ENCODE measurements at regions not wholly inside any gene's neighbourhood (a gene's known extent, or its start where the extent isn't known, plus 50 kb on each side); places are given as distances from the start of the nearest gene placed in this dataset.

DNA sequence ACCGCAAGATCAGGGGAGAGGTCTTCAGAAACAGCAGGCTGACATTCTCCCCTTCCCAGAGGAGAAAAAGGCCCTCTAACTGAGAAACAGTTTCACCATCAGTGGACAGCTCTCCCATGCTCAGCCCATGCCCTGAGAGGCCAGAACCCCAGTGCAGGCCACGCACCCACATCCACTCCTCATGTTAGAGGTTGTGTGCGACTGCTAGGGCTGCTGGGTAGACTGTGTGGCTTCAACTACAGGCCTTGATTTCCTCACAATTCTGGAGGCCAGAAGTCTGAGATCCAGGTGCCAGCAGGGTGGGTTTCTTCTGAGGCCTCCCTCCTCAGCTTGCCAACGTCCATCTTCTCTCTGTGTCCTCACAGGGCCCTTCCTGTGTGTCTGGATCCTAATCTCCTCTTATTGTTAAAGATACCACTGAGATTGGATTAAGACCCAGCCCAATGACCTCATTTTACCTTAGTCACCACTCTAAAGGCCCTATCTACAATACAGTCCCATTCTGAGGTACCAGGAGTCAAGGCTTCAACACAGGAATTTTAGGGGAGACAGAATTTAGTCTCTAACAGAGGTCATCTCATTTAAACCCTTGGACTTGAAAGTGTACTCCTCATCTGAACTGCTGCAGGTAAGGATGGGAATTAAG is 67.7 kb upstream of the CD93 start (continued):
- TF ChIP-seq CHAMP1 (IDR thresholded peaks at IDR 0.05) (no peak), BRD9 (IDR thresholded peaks at IDR 0.05; ENCODE audit: low read depth, partially characterized antibody) (peak; percentile 17), NFE2L1 (tag; IDR thresholded peaks at IDR 0.05; ENCODE audit: borderline replicate concordance, low read depth) (no peak), DACH1 (IDR thresholded peaks at IDR 0.05; ENCODE audit: partially characterized antibody) (no peak), JUNB (CRISPR knock-in tag; conservative IDR thresholded peaks at IDR 0.05) (no peak), PHTF2 (CRISPR knock-in tag; IDR thresholded peaks at IDR 0.05) (no peak), MTA1 (IDR thresholded peaks at IDR 0.05; ENCODE audit: borderline replicate concordance) (no peak), TSC22D4 (tag; IDR thresholded peaks at IDR 0.05) (no peak), E2F3 (CRISPR knock-in tag; IDR thresholded peaks at IDR 0.05) (no peak), ELF4 (CRISPR knock-in tag; IDR thresholded peaks at IDR 0.05) (no peak), CREB3 (tag; conservative IDR thresholded peaks at IDR 0.05; ENCODE audit: low read depth) (peak; percentile 72; the same call in 1 of the 2 replicates), MTA3 (IDR thresholded peaks at IDR 0.05; ENCODE audit: borderline replicate concordance) (no peak), ZNF146 (CRISPR knock-in tag; IDR thresholded peaks at IDR 0.05; ENCODE audit: unreplicated experiment) (no peak), SRF (CRISPR knock-in tag; IDR thresholded peaks at IDR 0.05) (no peak), PHF8 (IDR thresholded peaks at IDR 0.05; ENCODE audit: borderline replicate concordance, low read length) (no peak), CAMTA2 (CRISPR knock-in tag; conservative IDR thresholded peaks at IDR 0.05) (no peak), RBM22 (IDR thresholded peaks at IDR 0.05; ENCODE audit: low read depth, low read length, poor library complexity, severe bottlenecking) (no peak), THRB (CRISPR knock-in tag; conservative IDR thresholded peaks at IDR 0.05) (0 out of 2 replicates have a peak, but pooled peaks have one; percentile 42)
- TF ChIP-seq, protein P1, sequence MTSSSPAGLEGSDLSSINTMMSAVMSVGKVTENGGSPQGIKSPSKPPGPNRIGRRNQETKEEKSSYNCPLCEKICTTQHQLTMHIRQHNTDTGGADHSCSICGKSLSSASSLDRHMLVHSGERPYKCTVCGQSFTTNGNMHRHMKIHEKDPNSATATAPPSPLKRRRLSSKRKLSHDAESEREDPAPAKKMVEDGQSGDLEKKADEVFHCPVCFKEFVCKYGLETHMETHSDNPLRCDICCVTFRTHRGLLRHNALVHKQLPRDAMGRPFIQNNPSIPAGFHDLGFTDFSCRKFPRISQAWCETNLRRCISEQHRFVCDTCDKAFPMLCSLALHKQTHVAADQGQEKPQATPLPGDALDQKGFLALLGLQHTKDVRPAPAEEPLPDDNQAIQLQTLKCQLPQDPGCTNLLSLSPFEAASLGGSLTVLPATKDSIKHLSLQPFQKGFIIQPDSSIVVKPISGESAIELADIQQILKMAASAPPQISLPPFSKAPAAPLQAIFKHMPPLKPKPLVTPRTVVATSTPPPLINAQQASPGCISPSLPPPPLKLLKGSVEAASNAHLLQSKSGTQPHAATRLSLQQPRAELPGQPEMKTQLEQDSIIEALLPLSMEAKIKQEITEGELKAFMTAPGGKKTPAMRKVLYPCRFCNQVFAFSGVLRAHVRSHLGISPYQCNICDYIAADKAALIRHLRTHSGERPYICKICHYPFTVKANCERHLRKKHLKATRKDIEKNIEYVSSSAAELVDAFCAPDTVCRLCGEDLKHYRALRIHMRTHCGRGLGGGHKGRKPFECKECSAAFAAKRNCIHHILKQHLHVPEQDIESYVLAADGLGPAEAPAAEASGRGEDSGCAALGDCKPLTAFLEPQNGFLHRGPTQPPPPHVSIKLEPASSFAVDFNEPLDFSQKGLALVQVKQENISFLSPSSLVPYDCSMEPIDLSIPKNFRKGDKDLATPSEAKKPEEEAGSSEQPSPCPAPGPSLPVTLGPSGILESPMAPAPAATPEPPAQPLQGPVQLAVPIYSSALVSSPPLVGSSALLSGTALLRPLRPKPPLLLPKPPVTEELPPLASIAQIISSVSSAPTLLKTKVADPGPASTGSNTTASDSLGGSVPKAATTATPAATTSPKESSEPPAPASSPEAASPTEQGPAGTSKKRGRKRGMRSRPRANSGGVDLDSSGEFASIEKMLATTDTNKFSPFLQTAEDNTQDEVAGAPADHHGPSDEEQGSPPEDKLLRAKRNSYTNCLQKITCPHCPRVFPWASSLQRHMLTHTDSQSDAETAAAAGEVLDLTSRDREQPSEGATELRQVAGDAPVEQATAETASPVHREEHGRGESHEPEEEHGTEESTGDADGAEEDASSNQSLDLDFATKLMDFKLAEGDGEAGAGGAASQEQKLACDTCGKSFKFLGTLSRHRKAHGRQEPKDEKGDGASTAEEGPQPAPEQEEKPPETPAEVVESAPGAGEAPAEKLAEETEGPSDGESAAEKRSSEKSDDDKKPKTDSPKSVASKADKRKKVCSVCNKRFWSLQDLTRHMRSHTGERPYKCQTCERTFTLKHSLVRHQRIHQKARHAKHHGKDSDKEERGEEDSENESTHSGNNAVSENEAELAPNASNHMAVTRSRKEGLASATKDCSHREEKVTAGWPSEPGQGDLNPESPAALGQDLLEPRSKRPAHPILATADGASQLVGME (CRISPR knock-in tag; IDR thresholded peaks at IDR 0.05) = no peak
